ENCODE measurements at regions not wholly inside any gene's neighbourhood (a gene's known extent, or its start where the extent isn't known, plus 50 kb on each side); places are given as distances from the start of the nearest gene placed in this dataset.

DNA sequence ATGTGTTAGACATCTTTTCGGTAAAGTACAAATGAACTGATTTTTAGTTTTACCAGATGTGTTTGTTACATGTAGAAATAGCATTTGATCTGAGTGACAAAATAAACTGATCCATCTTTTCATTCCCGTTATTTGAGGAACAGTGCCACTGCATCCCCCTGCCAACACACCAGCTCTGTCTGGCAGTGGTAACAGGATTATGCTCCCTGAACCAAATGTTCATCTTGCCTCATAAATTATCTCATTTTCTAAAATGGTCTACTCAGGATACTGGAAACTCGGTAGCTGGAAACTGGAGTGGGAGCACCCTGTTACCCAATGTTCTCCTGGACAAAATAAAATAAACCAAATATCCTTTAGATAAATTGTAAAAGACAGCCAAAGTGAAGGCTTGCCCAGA, 171.6 kb downstream of the FAT4 start:
- TF ChIP-seq, protein P1, sequence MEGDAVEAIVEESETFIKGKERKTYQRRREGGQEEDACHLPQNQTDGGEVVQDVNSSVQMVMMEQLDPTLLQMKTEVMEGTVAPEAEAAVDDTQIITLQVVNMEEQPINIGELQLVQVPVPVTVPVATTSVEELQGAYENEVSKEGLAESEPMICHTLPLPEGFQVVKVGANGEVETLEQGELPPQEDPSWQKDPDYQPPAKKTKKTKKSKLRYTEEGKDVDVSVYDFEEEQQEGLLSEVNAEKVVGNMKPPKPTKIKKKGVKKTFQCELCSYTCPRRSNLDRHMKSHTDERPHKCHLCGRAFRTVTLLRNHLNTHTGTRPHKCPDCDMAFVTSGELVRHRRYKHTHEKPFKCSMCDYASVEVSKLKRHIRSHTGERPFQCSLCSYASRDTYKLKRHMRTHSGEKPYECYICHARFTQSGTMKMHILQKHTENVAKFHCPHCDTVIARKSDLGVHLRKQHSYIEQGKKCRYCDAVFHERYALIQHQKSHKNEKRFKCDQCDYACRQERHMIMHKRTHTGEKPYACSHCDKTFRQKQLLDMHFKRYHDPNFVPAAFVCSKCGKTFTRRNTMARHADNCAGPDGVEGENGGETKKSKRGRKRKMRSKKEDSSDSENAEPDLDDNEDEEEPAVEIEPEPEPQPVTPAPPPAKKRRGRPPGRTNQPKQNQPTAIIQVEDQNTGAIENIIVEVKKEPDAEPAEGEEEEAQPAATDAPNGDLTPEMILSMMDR (IDR thresholded peaks at IDR 0.05; ENCODE audit: extremely low read depth in 1 of 2, insufficient read depth in 1 of 2, low read depth in 1 of 2, low read length in 2 of 2) = no peak
- TF ChIP-seq JUN (IDR thresholded peaks at IDR 0.05; ENCODE audit: borderline replicate concordance, insufficient read depth, insufficient read length, low read depth) (no peak), POLR2A (IDR thresholded peaks at IDR 0.05; ENCODE audit: low read depth, low read length) (no peak), POLR2AphosphoS5 (IDR thresholded peaks at IDR 0.05; ENCODE audit: insufficient read depth, low read depth, low read length) (no peak)
- TF ChIP-seq, protein P2, sequence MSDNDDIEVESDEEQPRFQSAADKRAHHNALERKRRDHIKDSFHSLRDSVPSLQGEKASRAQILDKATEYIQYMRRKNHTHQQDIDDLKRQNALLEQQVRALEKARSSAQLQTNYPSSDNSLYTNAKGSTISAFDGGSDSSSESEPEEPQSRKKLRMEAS (IDR thresholded peaks at IDR 0.05; ENCODE audit: insufficient read depth, insufficient read length) = no peak
